Prostate gland (tissue), 2 donors: ENCODE measurements at regions not wholly inside any gene's neighbourhood (a gene's known extent, or its start where the extent isn't known, plus 50 kb on each side); places are given as distances from the start of the nearest gene placed in this dataset.

Experiments
- CTCF ChIP-seq, 4 experiments: fragments of 200-600 bp in 2 of 4; fragments of 450-650 bp in 2 of 4; sonication (generic) in 2 of 4; IDR thresholded peaks; 1 replicate in 3 of 4; 2 replicates in 1 of 4; pipeline ENCODE4 v1.5.1; 2016 to 2019; ENCODE audit warnings: antibody characterized with exemption in 4 of 4, mild to moderate bottlenecking in 2 of 4, moderate library complexity in 2 of 4
- POLR2A ChIP-seq: fragments of 450-650 bp; IDR thresholded peaks from one replicate; pipeline ENCODE4 v1.6.1; 2016; ENCODE audit warnings: antibody characterized with exemption, mild to moderate bottlenecking
- POLR2AphosphoS5 ChIP-seq: sonication (generic); formaldehyde crosslinking; IDR thresholded peaks from one replicate; pipeline ENCODE4 v1.6.1; 2017; ENCODE audit warnings: antibody characterized with exemption

- TF ChIP-seq CTCF (IDR thresholded peaks at IDR 0.05) (no peak), POLR2AphosphoS5 (no peak), POLR2A (no peak)
Observed at GRCh38 chr7:39891894-39892293, 58.2 kb upstream of the CDK13 start.
